ENCODE measurements at regions not wholly inside any gene's neighbourhood (a gene's known extent, or its start where the extent isn't known, plus 50 kb on each side); places are given as distances from the start of the nearest gene placed in this dataset.

GRCh38 chr18:37783771-37784170, 218.2 kb upstream of the CELF4 start:
- TF ChIP-seq POLR2A (IDR thresholded peaks at IDR 0.05), result no peak
- TF ChIP-seq CTCF (IDR thresholded peaks at IDR 0.05), result no peak
- no peak for TF ChIP-seq EP300 (IDR thresholded peaks at IDR 0.05)
- TF ChIP-seq POLR2AphosphoS5 (IDR thresholded peaks at IDR 0.05), result no peak
